ENCODE measurements at regions not wholly inside any gene's neighbourhood (a gene's known extent, or its start where the extent isn't known, plus 50 kb on each side); places are given as distances from the start of the nearest gene placed in this dataset.

- Histone ChIP-seq H3K4me3 (ENCODE audit: control extremely low read depth in 1 of 5, extremely low read depth in 1 of 5, insufficient read depth in 1 of 5, low read depth in 2 of 5, low read length in 4 of 5) (peak overlapping the region in 3 of 5 experiments; percentile 45 to 55 (median 54)), H3K36me3 (replicated peaks in 1 of 2; ENCODE audit: control extremely low read depth in 1 of 2, control insufficient read depth in 1 of 2, extremely low read depth in 1 of 2, insufficient read depth in 2 of 2, low read length in 1 of 2) (no peaks in the 10 kb centered on the region), H4K20me1 (ENCODE audit: control insufficient read depth, insufficient read depth, low read length, poor library complexity, severe bottlenecking) (no peaks in the 10 kb centered on the region), H2AFZ (ENCODE audit: insufficient read depth, low read depth, low read length, poor library complexity, severe bottlenecking) (peak overlapping the region; percentile 73), H3K79me2 (ENCODE audit: control insufficient read depth, insufficient read depth, low read length) (no peaks in the 10 kb centered on the region), H3K27me3 (replicated peaks in 1 of 4; ENCODE audit: control extremely low read depth in 1 of 4, control insufficient read depth in 3 of 4, insufficient read depth in 4 of 4, low read length in 3 of 4) (peaks cover 0 to 14% (median 4%) of the 10 kb centered on the region in 4 experiments), H3K9me3 (ENCODE audit: control extremely low read depth in 1 of 3, control insufficient read depth in 2 of 3, insufficient read depth in 1 of 3, low read length in 2 of 3) (no peaks in the 10 kb centered on the region), H3K9ac (ENCODE audit: low read length) (peak overlapping the region; percentile 59), H3K4me1 (ENCODE audit: control insufficient read depth in 2 of 2, insufficient read depth in 2 of 2, low read length in 2 of 2) (peaks cover 29 to 32% of the 10 kb centered on the region in 2 donors), H3K27ac (ENCODE audit: low read length in 2 of 2) (no peak overlapping the region), H3K4me2 (replicated peaks; ENCODE audit: low read depth, low read length, poor library complexity, severe bottlenecking) (peak overlapping the region; percentile 72)
- ATAC-seq (ENCODE audit: low read depth) (no peak), DNase-seq (no peak)
- Mint-ChIP-seq H3K9me3 (ENCODE audit: insufficient read depth) (no peaks in the 10 kb centered on the region), H3K27ac (no peak overlapping the region), H3K27me3 (peaks cover 14% of the 10 kb centered on the region), H3K4me3 (peak overlapping the region; percentile 96), H3K4me1 (peaks cover 32% of the 10 kb centered on the region)
- intact Hi-C loops (cut with micrococcal nuclease): no loop called here
- 40% methylated on average over 1 of the region's 6 CpGs for WGBS (ENCODE audit: insufficient coverage)
- ChIA-PET POLR2A (no interaction called here), CTCF (interaction anchor here (0.6 to 16.2 kb wide), 9 partner anchors 10 to 504 kb away, joined by 3 to 712 read pairs (median 5); partner anchors contain the start of gene IL6)
- TF ChIP-seq CTCF (IDR thresholded peaks at IDR 0.05) (peak; percentile 13), EZH2 (IDR thresholded peaks at IDR 0.05; ENCODE audit: borderline replicate concordance, insufficient read depth, low read depth, low read length, poor library complexity, severe bottlenecking) (no peak)
Observed at GRCh38 chr7:22550514-22551030, 50.6 kb upstream of the STEAP1B start.

- ATAC-seq (ENCODE audit: low read depth) (peak; percentile 62), DNase-seq (peak; percentile 78)
- H3K9me3 ChIP-seq (ENCODE audit: control extremely low read depth in 1 of 3, control insufficient read depth in 2 of 3, insufficient read depth in 1 of 3, low read length in 2 of 3): no peaks in the 10 kb centered on the region
- no peaks in the 10 kb centered on the region for H4K20me1 ChIP-seq (ENCODE audit: control insufficient read depth, insufficient read depth, low read length, poor library complexity, severe bottlenecking)
- no peaks in the 10 kb centered on the region for H3K79me2 ChIP-seq (ENCODE audit: control insufficient read depth, insufficient read depth, low read length)
- POLR2A ChIA-PET: no interaction called here
- peak overlapping the region in 4 of 5 experiments; percentile 31 to 55 (median 50) for H3K4me3 ChIP-seq (ENCODE audit: control extremely low read depth in 1 of 5, extremely low read depth in 1 of 5, insufficient read depth in 1 of 5, low read depth in 2 of 5, low read length in 4 of 5)
- H3K27me3 Mint-ChIP-seq: peaks cover 14% of the 10 kb centered on the region
- H3K4me1 Mint-ChIP-seq: peaks cover 32% of the 10 kb centered on the region
- CTCF ChIA-PET: interaction anchor here (0.6 to 1.9 kb wide), 7 partner anchors 11 to 505 kb away, joined by 3 to 16 read pairs (median 4); partner anchors contain the start of gene IL6
- 6% methylated on average over 44 of the region's 48 CpGs for WGBS (ENCODE audit: insufficient coverage)
- H3K4me1 ChIP-seq (ENCODE audit: control insufficient read depth in 2 of 2, insufficient read depth in 2 of 2, low read length in 2 of 2): peaks cover 29 to 32% of the 10 kb centered on the region in 2 donors
- peak overlapping the region; percentile 73 for H2AFZ ChIP-seq (ENCODE audit: insufficient read depth, low read depth, low read length, poor library complexity, severe bottlenecking)
- H3K36me3 ChIP-seq (replicated peaks in 1 of 2; ENCODE audit: control extremely low read depth in 1 of 2, control insufficient read depth in 1 of 2, extremely low read depth in 1 of 2, insufficient read depth in 2 of 2, low read length in 1 of 2): no peaks in the 10 kb centered on the region
- no peak overlapping the region for H3K27ac Mint-ChIP-seq
- intact Hi-C loops (cut with micrococcal nuclease): no loop called here
- H3K27ac ChIP-seq (ENCODE audit: low read length in 2 of 2): no peak overlapping the region
- no peaks in the 10 kb centered on the region for H3K9me3 Mint-ChIP-seq (ENCODE audit: insufficient read depth)
- TF ChIP-seq CTCF (IDR thresholded peaks at IDR 0.05) (peak; percentile 68), EZH2 (IDR thresholded peaks at IDR 0.05; ENCODE audit: borderline replicate concordance, insufficient read depth, low read depth, low read length, poor library complexity, severe bottlenecking) (no peak)
- H3K9ac ChIP-seq (ENCODE audit: low read length): peak overlapping the region; percentile 59
- H3K4me3 Mint-ChIP-seq: peak overlapping the region; percentile 96
- peak overlapping the region; percentile 72 for H3K4me2 ChIP-seq (replicated peaks; ENCODE audit: low read depth, low read length, poor library complexity, severe bottlenecking)
- H3K27me3 ChIP-seq (replicated peaks in 1 of 4; ENCODE audit: control extremely low read depth in 1 of 4, control insufficient read depth in 3 of 4, insufficient read depth in 4 of 4, low read length in 3 of 4): peaks cover 0 to 14% (median 4%) of the 10 kb centered on the region in 4 experiments
Observed at GRCh38 chr7:22549667-22550513, 49.9 kb upstream of the STEAP1B start.

All from B cell (primary cell).